ENCODE measurements at regions not wholly inside any gene's neighbourhood (a gene's known extent, or its start where the extent isn't known, plus 50 kb on each side); places are given as distances from the start of the nearest gene placed in this dataset.

GRCh38 chr1:175894581-175894980 is 151.2 kb upstream of the TNR start:
- no peak for DNase-seq

- no peak for DNase-seq
Observed at GRCh38 chr1:175893192-175893591, 149.8 kb upstream of the TNR start.

DNA sequence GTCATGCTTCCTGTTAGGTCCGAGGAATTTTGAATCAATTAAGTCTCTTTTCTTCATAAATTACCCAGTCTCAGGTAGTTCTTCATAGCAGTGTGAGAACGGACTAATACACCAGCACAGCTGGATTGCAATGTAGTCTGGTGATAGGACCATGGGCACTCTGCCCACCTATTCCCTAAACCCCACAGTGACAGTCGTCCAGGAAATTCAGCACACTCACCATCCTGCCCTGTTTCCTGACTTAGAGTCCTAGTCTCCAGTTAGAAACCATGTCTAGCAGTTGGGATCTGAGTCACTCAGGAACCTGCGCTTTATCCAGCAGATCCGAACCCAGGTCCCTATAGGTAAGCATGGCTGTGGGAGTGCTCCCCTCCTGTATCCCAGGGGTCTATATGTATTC is 149.3 kb upstream of the TNR start:
- DNase-seq = no peak

- DNase-seq = no peak
Observed at GRCh38 chr1:175891783-175892309, 148.5 kb upstream of the TNR start.

GRCh38 chr1:175890958-175891357 is 147.6 kb upstream of the TNR start:
- DNase-seq = no peak

DNA sequence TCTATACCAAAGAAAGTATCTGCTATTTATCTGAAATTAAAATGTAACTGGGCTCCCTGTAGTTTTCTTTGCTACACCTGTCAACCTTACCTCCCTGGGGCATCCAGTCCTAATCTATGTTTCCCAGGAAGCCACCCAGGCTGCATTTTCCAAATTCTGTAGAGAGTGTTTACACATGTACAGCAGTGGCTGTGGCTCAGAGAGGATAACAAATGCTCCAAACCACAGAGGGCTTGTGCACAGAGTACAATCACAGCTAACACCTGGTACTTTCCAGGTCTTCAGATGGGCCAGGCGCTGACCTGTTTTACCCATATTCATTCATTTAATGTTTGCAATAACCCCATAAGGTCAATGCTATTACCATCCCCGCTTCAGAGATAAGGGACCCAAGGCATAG is 146.5 kb upstream of the TNR start:
- no peak for DNase-seq

GRCh38 chr1:175888996-175889395 is 145.6 kb upstream of the TNR start:
- no peak for DNase-seq

DNA sequence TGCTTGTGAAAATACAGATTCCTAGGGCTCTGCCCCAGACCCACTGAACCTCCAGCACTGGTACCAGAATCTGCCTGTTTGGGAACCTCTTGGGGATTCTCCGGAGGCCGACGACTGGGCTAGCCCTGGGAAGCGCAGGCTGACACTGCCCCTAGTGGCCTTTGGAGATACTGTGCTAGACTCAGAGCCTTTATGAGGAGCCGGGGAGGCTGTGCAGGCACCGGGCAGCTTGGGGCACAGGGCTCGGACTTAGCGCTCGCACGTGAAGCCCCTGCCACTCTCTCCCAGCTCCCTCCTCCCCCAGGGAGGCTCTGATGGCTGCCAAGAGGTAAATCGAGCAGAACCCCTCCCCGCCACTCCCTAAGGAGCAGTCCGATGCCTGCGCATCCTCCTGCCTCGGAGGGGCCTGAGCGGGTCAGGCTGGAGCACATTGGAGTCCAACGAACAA is 144.6 kb upstream of the TNR start:
- peak; percentile 79 for DNase-seq

- DNase-seq = no peak
Observed at GRCh38 chr1:175887521-175887920, 144.1 kb upstream of the TNR start.

GRCh38 chr1:175885326-175885725 is 141.9 kb upstream of the TNR start:
- DNase-seq = no peak

DNA sequence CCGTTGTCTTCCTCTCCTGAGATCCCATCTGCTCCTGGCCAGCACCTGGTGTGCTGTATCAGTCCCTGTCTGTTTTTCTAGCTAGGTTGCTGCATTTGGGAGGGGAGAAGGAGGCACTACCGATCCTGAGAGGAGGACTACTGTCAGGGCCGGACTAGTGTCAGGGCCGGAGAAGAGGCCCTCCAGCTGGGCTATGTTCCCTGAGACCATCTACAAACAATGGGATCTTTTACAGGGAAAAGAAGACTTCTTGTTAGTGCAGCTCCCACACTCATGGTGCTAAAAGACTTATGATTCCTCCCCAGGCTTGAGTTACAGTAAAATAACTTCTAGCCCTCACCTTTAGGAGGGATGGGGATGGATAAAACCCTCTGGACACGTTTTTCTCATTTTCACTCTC is 141.0 kb upstream of the TNR start:
- no peak for DNase-seq

DNA sequence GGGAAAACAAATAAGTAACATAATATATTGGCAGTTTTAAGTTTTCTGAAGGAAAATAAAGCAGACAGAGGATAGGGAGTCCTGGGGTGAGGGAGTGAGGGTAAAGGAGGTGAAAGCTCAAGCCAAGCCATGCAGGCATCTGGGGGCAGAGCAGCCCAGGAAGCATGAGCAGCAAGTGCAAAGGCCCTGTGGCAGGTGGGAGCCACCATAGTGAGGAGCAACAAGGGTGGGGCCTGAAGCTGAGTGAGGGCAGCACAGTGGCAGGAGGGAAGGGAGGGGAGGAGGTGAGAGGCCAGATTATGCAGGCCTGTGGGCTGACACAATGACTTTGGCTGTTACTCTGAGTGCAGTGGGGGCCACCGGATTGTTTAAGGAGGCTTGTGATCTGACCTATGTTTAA is 138.8 kb upstream of the TNR start:
- no peak for DNase-seq

DNA sequence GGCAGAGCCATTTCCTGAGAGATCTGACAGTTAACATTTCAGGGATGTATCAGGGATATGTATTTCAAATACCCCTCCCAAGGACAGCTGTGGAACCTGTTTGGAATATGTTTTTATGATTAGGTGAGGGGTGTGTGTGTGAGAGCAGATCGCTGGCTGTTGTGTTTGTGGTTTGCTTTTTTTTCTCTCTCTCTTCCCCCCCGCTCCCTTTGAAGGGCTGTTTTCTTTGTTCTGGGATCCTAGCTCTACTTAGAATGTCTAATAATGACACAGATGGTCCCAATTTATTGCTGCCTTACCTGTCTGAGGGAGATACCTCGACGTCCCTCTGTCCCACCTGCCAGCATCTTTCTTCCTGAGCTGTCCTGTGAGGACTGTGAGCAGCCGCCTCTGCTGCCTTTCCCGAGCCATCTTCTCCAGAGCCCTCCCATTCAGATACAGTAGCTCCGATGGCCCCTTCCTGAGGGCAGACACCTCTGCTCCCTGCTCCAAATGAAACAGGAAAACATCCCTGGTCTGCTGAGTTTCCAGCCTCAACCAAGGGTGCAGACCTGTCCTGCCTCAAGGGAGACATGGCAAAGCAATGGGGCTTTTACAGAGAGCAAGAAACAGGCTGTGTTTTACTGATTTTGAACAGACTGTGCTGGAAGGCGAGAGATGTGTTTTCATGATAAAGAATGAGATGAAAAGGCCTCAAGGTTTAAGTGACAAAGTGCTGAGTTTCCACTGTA is 138.0 kb upstream of the TNR start:
- DNase-seq = no peak

DNA sequence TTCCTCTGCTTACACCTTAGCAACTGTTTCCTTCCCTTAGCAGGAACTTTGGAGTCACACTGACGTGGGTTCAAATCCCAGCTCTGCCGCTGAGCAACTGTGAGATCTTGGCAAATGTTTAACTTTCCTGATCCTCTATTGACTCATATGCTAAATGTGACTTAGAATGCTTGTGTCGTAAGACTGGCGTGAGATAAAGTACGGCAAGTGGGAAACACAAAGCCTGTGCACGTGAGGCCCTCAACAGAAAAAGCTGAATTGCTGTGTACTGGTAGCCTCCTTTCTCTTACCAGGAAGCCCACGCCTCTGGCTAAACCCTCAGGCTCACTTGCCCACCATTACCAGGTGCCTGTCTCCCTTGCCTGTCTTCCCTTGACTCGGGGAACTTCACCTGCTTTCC is 135.4 kb upstream of the TNR start:
- no peak for DNase-seq

GRCh38 chr1:175877939-175878737 is 134.7 kb upstream of the TNR start:
- DNase-seq = no peak

- DNase-seq = no peak
Observed at GRCh38 chr1:175875556-175875955, 132.2 kb upstream of the TNR start.

DNA sequence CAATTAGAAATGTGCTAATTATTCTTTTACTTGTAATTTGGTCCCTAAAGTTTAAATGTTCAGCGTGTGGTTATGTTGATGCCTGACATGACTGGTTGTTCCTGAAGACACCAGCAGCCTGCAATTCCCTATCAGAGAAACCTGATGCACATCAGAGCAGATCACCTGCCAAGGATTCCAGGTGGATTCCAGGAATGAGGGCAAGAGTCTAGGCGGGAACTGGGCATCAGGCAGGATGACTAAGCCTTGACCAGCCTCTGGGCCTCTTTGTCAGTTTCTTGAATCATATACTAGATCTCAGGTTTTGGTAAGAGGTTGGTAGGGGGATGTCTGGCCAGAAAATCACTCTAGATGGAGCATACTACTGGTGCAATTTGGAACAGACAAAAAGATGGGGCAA is 130.7 kb upstream of the TNR start:
- no peak for DNase-seq

- no peak for DNase-seq
Observed at GRCh38 chr1:175873290-175873935, 130.0 kb upstream of the TNR start.

GRCh38 chr1:175872588-175872987 is 129.2 kb upstream of the TNR start:
- no peak for DNase-seq

- no peak for DNase-seq
Observed at GRCh38 chr1:175871647-175872046, 128.3 kb upstream of the TNR start.

DNA sequence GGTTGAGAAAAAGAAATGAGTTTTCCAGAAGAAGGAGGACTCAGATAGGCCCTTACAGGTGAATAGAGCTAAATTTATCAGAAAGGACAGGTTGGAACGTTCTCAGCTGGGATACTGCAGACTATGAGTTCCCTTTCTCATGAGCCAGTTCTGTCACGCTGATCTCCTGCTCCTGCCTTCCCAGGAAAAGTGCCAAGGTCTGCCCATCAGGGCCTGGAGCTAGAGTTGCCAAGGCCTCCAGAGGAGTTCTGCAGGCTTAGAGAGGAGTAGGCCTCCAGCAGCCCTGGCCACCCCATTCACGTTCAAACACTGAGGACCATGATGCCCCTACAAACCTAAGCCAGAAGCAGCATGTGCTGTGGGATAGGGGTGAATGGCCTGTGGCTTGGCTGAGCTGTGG is 126.8 kb upstream of the TNR start:
- no peak for DNase-seq

- DNase-seq = no peak
Observed at GRCh38 chr1:175866776-175867175, 123.4 kb upstream of the TNR start.

DNA sequence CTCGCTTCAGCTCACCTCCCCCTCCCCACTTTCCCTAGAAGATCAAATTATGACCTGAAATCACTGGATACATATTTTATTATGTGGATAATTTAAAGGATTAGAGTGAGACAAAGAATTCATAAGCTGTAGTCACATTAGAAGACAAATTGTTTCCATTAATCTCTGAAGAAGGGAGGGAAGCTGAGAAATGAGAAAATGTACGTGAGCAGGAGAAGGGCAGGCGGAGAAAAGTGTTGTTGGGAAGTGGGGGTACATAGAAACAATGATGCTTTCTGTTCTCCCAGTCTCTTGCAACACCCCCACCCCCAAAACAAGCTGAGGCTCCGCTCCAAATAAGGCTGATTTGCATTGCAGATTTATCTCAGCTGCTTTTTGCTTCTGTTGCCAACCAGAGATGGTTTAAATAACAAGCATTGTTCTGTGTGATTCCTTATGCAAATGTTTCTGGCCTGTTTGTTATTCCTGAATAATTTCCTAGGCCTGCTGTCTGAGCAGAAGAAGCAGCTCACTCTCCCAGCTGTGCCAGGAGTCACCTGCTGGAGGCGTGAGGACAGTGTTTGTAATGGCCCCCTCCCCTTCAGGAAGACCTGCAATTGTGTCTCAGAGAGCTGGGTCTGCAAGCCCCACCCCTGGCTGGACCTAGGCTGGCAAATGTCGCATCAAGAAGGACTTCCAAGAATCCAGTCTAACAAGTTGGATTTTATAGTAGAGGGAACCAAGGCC is 121.8 kb upstream of the TNR start:
- DNase-seq = peak; percentile 100

Measured in NCI-H1048 (cell line).